HFFc6 (cell line): ENCODE measurements at regions not wholly inside any gene's neighbourhood (a gene's known extent, or its start where the extent isn't known, plus 50 kb on each side); places are given as distances from the start of the nearest gene placed in this dataset.
A peak's percentile ranks its signal among the peaks of the same experiment; 100 is the strongest.
"Not testable (repeated sequence)": the region's sequence is repeated elsewhere in the genome, so short reads cannot be mapped to it uniquely, and the experiment has no call there.

Experiments used
- DNase-seq: peaks from one replicate; pipeline ENCODE4 v3.0.0-alpha.2; 2018
- H3K27ac Mint-ChIP-seq: 2 replicates; pipeline ENCODE4 v1.8.0; 2020; ENCODE audit warnings: mild to moderate bottlenecking, mixed read lengths
- H3K27me3 Mint-ChIP-seq: 2 replicates; pipeline ENCODE4 v1.8.0; 2021; ENCODE audit warnings: mild to moderate bottlenecking, moderate library complexity, mixed read lengths; ENCODE audit not compliant: insufficient read depth
- H3K36me3 Mint-ChIP-seq: 2 replicates; pipeline ENCODE4 v1.8.0; 2021; ENCODE audit warnings: low read depth, mixed read lengths
- H3K4me1 Mint-ChIP-seq: 2 replicates; pipeline ENCODE4 v1.8.0; 2020; ENCODE audit warnings: low read depth, mixed read lengths
- H3K4me3 Mint-ChIP-seq: 2 replicates; pipeline ENCODE4 v1.8.0; 2020; ENCODE audit warnings: mild to moderate bottlenecking, moderate library complexity, mixed read lengths
- H3K9me3 Mint-ChIP-seq: 2 replicates; pipeline ENCODE4 v1.8.0; 2020; ENCODE audit warnings: mild to moderate bottlenecking, mixed read lengths
- TF ChIP-seq, protein P1 (sequence below): fragments of 200-600 bp; sonication (generic); IDR thresholded peaks from 2 replicates; pipeline ENCODE4 v1.5.0; 2021; ENCODE audit warnings: antibody characterized with exemption, mild to moderate bottlenecking

- Mint-ChIP-seq H3K9me3 (no peaks in the 10 kb centered on the region), H3K36me3 (peaks cover 12% of the 10 kb centered on the region), H3K27ac (no peak overlapping the region), H3K4me1 (peaks cover 55% of the 10 kb centered on the region), H3K4me3 (no peak overlapping the region), H3K27me3 (peaks cover 2% of the 10 kb centered on the region)
- DNase-seq = no peak
- TF ChIP-seq, protein P1, sequence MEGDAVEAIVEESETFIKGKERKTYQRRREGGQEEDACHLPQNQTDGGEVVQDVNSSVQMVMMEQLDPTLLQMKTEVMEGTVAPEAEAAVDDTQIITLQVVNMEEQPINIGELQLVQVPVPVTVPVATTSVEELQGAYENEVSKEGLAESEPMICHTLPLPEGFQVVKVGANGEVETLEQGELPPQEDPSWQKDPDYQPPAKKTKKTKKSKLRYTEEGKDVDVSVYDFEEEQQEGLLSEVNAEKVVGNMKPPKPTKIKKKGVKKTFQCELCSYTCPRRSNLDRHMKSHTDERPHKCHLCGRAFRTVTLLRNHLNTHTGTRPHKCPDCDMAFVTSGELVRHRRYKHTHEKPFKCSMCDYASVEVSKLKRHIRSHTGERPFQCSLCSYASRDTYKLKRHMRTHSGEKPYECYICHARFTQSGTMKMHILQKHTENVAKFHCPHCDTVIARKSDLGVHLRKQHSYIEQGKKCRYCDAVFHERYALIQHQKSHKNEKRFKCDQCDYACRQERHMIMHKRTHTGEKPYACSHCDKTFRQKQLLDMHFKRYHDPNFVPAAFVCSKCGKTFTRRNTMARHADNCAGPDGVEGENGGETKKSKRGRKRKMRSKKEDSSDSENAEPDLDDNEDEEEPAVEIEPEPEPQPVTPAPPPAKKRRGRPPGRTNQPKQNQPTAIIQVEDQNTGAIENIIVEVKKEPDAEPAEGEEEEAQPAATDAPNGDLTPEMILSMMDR = no peak
Measured at GRCh38 chr1:244327533-244327932, 124.2 kb downstream of the ADSS2 start.

DNA sequence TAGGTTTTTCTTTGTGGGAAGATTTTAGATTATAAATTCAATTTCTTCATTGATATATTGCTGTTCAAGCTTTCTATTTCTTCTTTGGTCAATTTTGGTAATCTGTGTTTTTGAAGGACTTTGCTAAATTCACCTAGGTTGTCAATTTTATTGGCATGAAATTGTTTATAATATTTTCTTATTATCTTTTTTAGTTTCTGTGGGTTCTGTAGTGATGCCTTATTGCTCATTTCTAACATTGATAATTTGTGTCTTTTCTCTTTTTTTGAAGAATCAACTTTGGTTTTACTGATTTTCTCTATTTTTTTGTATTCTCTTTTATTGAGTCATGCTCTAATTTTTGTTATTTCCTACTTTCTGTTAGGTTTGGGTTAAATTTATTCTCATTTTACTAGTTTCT is 123.2 kb downstream of the ADSS2 start:
- Mint-ChIP-seq H3K9me3 (no peaks in the 10 kb centered on the region), H3K4me1 (peaks cover 46% of the 10 kb centered on the region), H3K4me3 (no peak overlapping the region), H3K27ac (no peak overlapping the region), H3K36me3 (peaks cover 9% of the 10 kb centered on the region; the same call in 1 of the 2 replicates), H3K27me3 (peaks cover 6% of the 10 kb centered on the region)
- no peak for DNase-seq
- TF ChIP-seq, protein P1 = no peak

DNA sequence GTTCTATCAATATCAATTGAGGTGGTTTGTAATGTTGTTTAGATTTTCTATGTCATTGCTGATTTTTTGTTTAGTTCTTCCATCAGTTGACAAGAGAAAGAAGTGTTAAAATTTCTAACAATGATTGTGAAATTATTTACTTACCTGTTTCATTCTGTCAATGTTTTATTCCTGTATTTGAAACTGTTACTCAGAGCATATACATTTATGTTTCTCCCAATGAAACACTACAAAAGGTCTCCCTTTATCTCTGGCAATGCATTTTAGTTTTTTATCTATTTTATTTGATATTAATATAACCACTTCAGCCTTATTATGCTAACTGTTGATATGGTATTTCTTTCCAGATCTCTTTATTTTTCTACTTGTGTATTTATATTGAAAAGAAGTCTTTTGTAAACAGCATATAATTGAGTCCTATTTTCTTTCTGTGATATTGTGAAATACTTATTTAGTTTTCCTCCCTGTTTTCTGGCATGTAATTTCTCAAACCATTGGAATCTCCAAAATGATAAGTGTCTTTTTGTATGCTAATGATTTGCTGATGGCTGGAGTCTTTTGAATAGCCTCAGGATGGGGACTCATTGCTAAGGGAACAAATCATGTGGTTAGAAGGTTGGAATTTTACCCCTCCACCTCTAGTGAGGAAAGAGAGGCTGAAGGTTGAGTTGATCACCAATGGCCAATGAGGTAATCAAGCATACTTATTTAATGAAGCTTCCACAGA is 122.0 kb downstream of the ADSS2 start:
- H3K27me3 Mint-ChIP-seq = peaks cover 4% of the 10 kb centered on the region
- H3K9me3 Mint-ChIP-seq = no peaks in the 10 kb centered on the region
- peaks cover 9% of the 10 kb centered on the region; the same call in 1 of the 2 replicates for H3K36me3 Mint-ChIP-seq
- TF ChIP-seq, protein P1 = no peak
- H3K4me1 Mint-ChIP-seq = peaks cover 33% of the 10 kb centered on the region
- no peak overlapping the region; the same call in 1 of the 2 replicates for H3K27ac Mint-ChIP-seq
- no peak overlapping the region for H3K4me3 Mint-ChIP-seq
- DNase-seq = peak; percentile 54

- TF ChIP-seq, protein P1 = no peak
- H3K4me3 Mint-ChIP-seq = no peak overlapping the region
- peaks cover 9% of the 10 kb centered on the region; the same call in 1 of the 2 replicates for H3K36me3 Mint-ChIP-seq
- no peak for DNase-seq
- peaks cover 4% of the 10 kb centered on the region for H3K27me3 Mint-ChIP-seq
- H3K4me1 Mint-ChIP-seq = peaks cover 28% of the 10 kb centered on the region
- H3K27ac Mint-ChIP-seq = peak overlapping the region; percentile 17; the same call in 1 of the 2 replicates
- no peaks in the 10 kb centered on the region for H3K9me3 Mint-ChIP-seq
Measured at GRCh38 chr1:244330318-244330625, 121.4 kb downstream of the ADSS2 start.

- H3K9me3 Mint-ChIP-seq, DNase-seq, H3K27ac Mint-ChIP-seq, H3K4me3 Mint-ChIP-seq, H3K27me3 Mint-ChIP-seq, H3K36me3 Mint-ChIP-seq: not testable (repeated sequence)
- peaks cover 10% of the 10 kb centered on the region for H3K4me1 Mint-ChIP-seq
Measured at GRCh38 chr1:244332761-244333160, 118.9 kb downstream of the ADSS2 start.

GRCh38 chr1:244334315-244334714 is 117.4 kb downstream of the ADSS2 start:
- not testable (repeated sequence) for H3K4me3 Mint-ChIP-seq, H3K27ac Mint-ChIP-seq, DNase-seq, H3K9me3 Mint-ChIP-seq, H3K27me3 Mint-ChIP-seq, H3K36me3 Mint-ChIP-seq
- peaks cover 10% of the 10 kb centered on the region for H3K4me1 Mint-ChIP-seq

DNA sequence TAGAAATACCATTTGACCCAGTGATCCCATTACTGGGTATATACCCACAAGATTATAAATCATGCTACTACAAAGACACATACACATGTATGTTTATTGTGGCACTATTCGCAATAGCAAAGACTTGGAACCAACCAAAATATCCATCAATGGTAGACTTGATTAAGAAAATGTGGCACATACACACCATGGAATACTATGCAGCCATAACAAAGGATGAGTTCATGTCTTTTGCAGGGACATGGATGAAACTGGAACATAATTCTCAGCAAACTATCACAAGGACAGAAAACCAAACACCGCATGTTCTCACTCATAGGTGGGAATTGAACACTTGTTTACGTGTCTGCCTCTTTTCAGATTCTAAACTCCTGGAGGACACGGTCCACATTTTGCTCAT is 116.9 kb downstream of the ADSS2 start:
- H3K9me3 Mint-ChIP-seq, H3K36me3 Mint-ChIP-seq, H3K4me3 Mint-ChIP-seq, DNase-seq, H3K4me1 Mint-ChIP-seq, H3K27me3 Mint-ChIP-seq, H3K27ac Mint-ChIP-seq: not testable (repeated sequence)
